ENCODE measurements at regions not wholly inside any gene's neighbourhood (a gene's known extent, or its start where the extent isn't known, plus 50 kb on each side); places are given as distances from the start of the nearest gene placed in this dataset.

GRCh38 chr16:9348912-9349311 lies 257.5 kb downstream of the HAPSTR1 start:
- TF ChIP-seq CTCF (conservative IDR thresholded peaks at IDR 0.05; ENCODE audit: low read depth in 2 of 2) (no peak), ZNF114 (CRISPR knock-in tag; IDR thresholded peaks at IDR 0.05) (no peak), EZH2 (IDR thresholded peaks at IDR 0.05; ENCODE audit: low read depth, unreplicated experiment) (no peak)
